GM10266 (cell line): ENCODE measurements at regions not wholly inside any gene's neighbourhood (a gene's known extent, or its start where the extent isn't known, plus 50 kb on each side); places are given as distances from the start of the nearest gene placed in this dataset.
A peak's percentile ranks its signal among the peaks of the same experiment; 100 is the strongest.

ENCODE experiments used
- DNase-seq: peaks from one replicate; pipeline ENCODE4 v3.0.0; 2012; ENCODE audit errors: extremely low spot score
- CTCF ChIP-seq: IDR thresholded peaks from 2 replicates; pipeline ENCODE4 v1.5.1; 2012; ENCODE audit warnings: mild to moderate bottlenecking, low read depth; ENCODE audit not compliant: control insufficient read depth, insufficient read depth; ENCODE audit errors: missing control alignments

GRCh38 chr6:121767211-121767610 is 331.8 kb downstream of the GJA1 start:
- no peak for DNase-seq
- TF ChIP-seq CTCF, result no peak

GRCh38 chr6:121770943-121771342 is 335.5 kb downstream of the GJA1 start:
- DNase-seq, result no peak
- TF ChIP-seq CTCF, result no peak

GRCh38 chr6:121771937-121772720 is 336.7 kb downstream of the GJA1 start:
- DNase-seq, result peak; percentile 6
- no peak for TF ChIP-seq CTCF

- TF ChIP-seq CTCF, result no peak
- no peak for DNase-seq
Measured at GRCh38 chr6:121776054-121776453, 340.6 kb downstream of the GJA1 start.

- DNase-seq, result no peak
- TF ChIP-seq CTCF, result no peak
Measured at GRCh38 chr6:121780325-121781321, 345.2 kb downstream of the GJA1 start.

GRCh38 chr6:121791396-121792315 is 356.2 kb downstream of the GJA1 start:
- DNase-seq, result no peak
- TF ChIP-seq CTCF, result no peak
